Ishikawa (cell line): ENCODE measurements at regions not wholly inside any gene's neighbourhood (a gene's known extent, or its start where the extent isn't known, plus 50 kb on each side); places are given as distances from the start of the nearest gene placed in this dataset.

ENCODE experiments used
- CEBPB ChIP-seq: IDR thresholded peaks from 2 replicates; pipeline ENCODE4 v1.6.1; 2012
- CREB1 ChIP-seq: IDR thresholded peaks from 2 replicates; pipeline ENCODE4 v1.6.1; 2012; ENCODE audit warnings: low read depth
- EGR1 ChIP-seq: IDR thresholded peaks from 2 replicates; pipeline ENCODE4 v1.6.1; 2012
- EP300 ChIP-seq: IDR thresholded peaks from 2 replicates; pipeline ENCODE4 v1.6.1; 2012; ENCODE audit warnings: borderline replicate concordance
- FOXM1 ChIP-seq: IDR thresholded peaks from 2 replicates; pipeline ENCODE4 v1.6.1; 2012; ENCODE audit warnings: low read depth, borderline replicate concordance
- MAX ChIP-seq: IDR thresholded peaks from 2 replicates; pipeline ENCODE4 v1.6.1; 2012
- NFIC ChIP-seq: IDR thresholded peaks from 2 replicates; pipeline ENCODE4 v1.6.1; 2012
- RAD21 ChIP-seq: IDR thresholded peaks from 2 replicates; pipeline ENCODE4 v1.6.1; 2012; ENCODE audit warnings: low read depth
- REST ChIP-seq: IDR thresholded peaks from 2 replicates; pipeline ENCODE4 v1.6.1; 2012; ENCODE audit warnings: low read depth, mild to moderate bottlenecking
- TAF1 ChIP-seq: IDR thresholded peaks from 2 replicates; pipeline ENCODE4 v1.6.1; 2012; ENCODE audit warnings: low read depth, mild to moderate bottlenecking
- TCF12 ChIP-seq: IDR thresholded peaks from 2 replicates; pipeline ENCODE4 v1.6.1; 2012; ENCODE audit warnings: low read depth
- TEAD4 ChIP-seq: IDR thresholded peaks from 2 replicates; pipeline ENCODE4 v1.6.1; 2012
- USF1 ChIP-seq: IDR thresholded peaks from 2 replicates; pipeline ENCODE4 v1.6.1; 2012
- YY1 ChIP-seq: IDR thresholded peaks from 2 replicates; pipeline ENCODE4 v1.6.1; 2012; ENCODE audit warnings: low read depth
- ZBTB7A ChIP-seq: IDR thresholded peaks from 2 replicates; pipeline ENCODE4 v1.6.1; 2012; ENCODE audit warnings: low read depth

GRCh38 chr6:169880516-169880915 is 129.1 kb downstream of the ERMARD start:
- no peak for TF ChIP-seq EP300
- TF ChIP-seq TEAD4, result no peak
- no peak for TF ChIP-seq USF1
- TF ChIP-seq FOXM1, result no peak
- TF ChIP-seq CREB1, result no peak
- no peak for TF ChIP-seq MAX
- no peak for TF ChIP-seq REST
- no peak for TF ChIP-seq YY1
- TF ChIP-seq ZBTB7A, result no peak
- no peak for TF ChIP-seq RAD21
- no peak for TF ChIP-seq TCF12
- TF ChIP-seq EGR1, result no peak
- no peak for TF ChIP-seq CEBPB
- TF ChIP-seq TAF1, result no peak
- TF ChIP-seq NFIC, result no peak

- no peak for TF ChIP-seq CREB1
- no peak for TF ChIP-seq YY1
- no peak for TF ChIP-seq MAX
- no peak for TF ChIP-seq FOXM1
- no peak for TF ChIP-seq NFIC
- TF ChIP-seq TEAD4, result no peak
- TF ChIP-seq CEBPB, result no peak
- TF ChIP-seq REST, result no peak
- no peak for TF ChIP-seq USF1
- no peak for TF ChIP-seq ZBTB7A
- TF ChIP-seq RAD21, result no peak
- TF ChIP-seq EGR1, result no peak
- TF ChIP-seq TAF1, result no peak
- TF ChIP-seq TCF12, result no peak
- TF ChIP-seq EP300, result no peak
Observed at GRCh38 chr6:169869301-169869700, 117.9 kb downstream of the ERMARD start.

GRCh38 chr6:169868458-169868857 is 117.0 kb downstream of the ERMARD start:
- TF ChIP-seq NFIC (no peak), TEAD4 (no peak), CEBPB (no peak), EP300 (no peak), REST (no peak), FOXM1 (no peak), RAD21 (no peak), USF1 (no peak), TCF12 (no peak), YY1 (no peak), CREB1 (no peak), EGR1 (no peak), TAF1 (no peak), MAX (no peak)

- TF ChIP-seq YY1 (no peak), RAD21 (no peak), EP300 (no peak), FOXM1 (no peak), TAF1 (no peak), CEBPB (no peak), REST (no peak), EGR1 (no peak), TEAD4 (no peak), ZBTB7A (no peak), CREB1 (no peak), NFIC (no peak), MAX (no peak), TCF12 (no peak)
Observed at GRCh38 chr6:169867751-169868191, 116.3 kb downstream of the ERMARD start.
